GM23338 (cell line): ENCODE measurements at regions not wholly inside any gene's neighbourhood (a gene's known extent, or its start where the extent isn't known, plus 50 kb on each side); places are given as distances from the start of the nearest gene placed in this dataset.

Source experiments
- ATAC-seq: fragments of 200-7000 bp; cut with Tn5 transposase; 3 replicates; pipeline ENCODE4 v1.9.1; 2020
- DNase-seq: peaks from one replicate; pipeline ENCODE4 v3.0.0-alpha.2; 2015; ENCODE audit warnings: low spot score
- H2AFZ ChIP-seq: fragments of 200-600 bp; sonication (generic); 2 replicates; pipeline ENCODE4 v1.8.0; 2016; ENCODE audit warnings: antibody characterized with exemption, mild to moderate bottlenecking, moderate library complexity
- H3F3A ChIP-seq: fragments of 200-600 bp; sonication (generic); replicated peaks from 2 replicates; pipeline ENCODE4 v1.8.0; 2017; ENCODE audit warnings: antibody characterized with exemption, mixed run types, low read depth
- H3K27ac ChIP-seq: fragments of 200-600 bp; sonication (generic); 2 replicates; pipeline ENCODE4 v1.6.1; 2016; ENCODE audit warnings: low read depth
- H3K27me3 ChIP-seq: fragments of 200-600 bp; sonication (generic); 2 replicates; pipeline ENCODE4 v1.8.0; 2016; ENCODE audit warnings: mild to moderate bottlenecking, mixed run types, moderate library complexity; ENCODE audit not compliant: insufficient read depth
- H3K36me3 ChIP-seq: fragments of 200-600 bp; sonication (generic); 2 replicates; pipeline ENCODE4 v1.8.0; 2016; ENCODE audit warnings: mild to moderate bottlenecking; ENCODE audit not compliant: insufficient read depth
- H3K4me1 ChIP-seq: fragments of 200-600 bp; sonication (generic); 2 replicates; pipeline ENCODE4 v1.8.0; 2016; ENCODE audit warnings: mild to moderate bottlenecking, moderate library complexity; ENCODE audit not compliant: insufficient read depth
- H3K4me2 ChIP-seq: fragments of 200-600 bp; sonication (generic); 2 replicates; pipeline ENCODE4 v1.7.1; 2017; ENCODE audit warnings: mixed run types
- H3K4me3 ChIP-seq: fragments of 200-600 bp; sonication (generic); 2 replicates; pipeline ENCODE4 v1.6.1; 2016; ENCODE audit warnings: mixed run types
- H3K79me2 ChIP-seq: fragments of 200-600 bp; sonication (generic); replicated peaks from 2 replicates; pipeline ENCODE4 v1.8.0; 2017; ENCODE audit warnings: mild to moderate bottlenecking; ENCODE audit not compliant: insufficient read depth
- H3K9me2 ChIP-seq: fragments of 200-600 bp; sonication (generic); 2 replicates; pipeline ENCODE4 v1.8.0; 2017; ENCODE audit not compliant: insufficient read depth
- H4K20me1 ChIP-seq: fragments of 200-600 bp; sonication (generic); replicated peaks from 2 replicates; pipeline ENCODE4 v1.8.0; 2017; ENCODE audit warnings: mild to moderate bottlenecking; ENCODE audit not compliant: insufficient read depth
- H3K27ac Mint-ChIP-seq: 2 replicates; pipeline ENCODE4 v1.8.0; 2020; ENCODE audit warnings: inconsistent platforms, mild to moderate bottlenecking, moderate library complexity, mixed read lengths
- H3K27me3 Mint-ChIP-seq: 3 replicates; pipeline ENCODE4 v1.8.0; 2022; ENCODE audit warnings: low read depth, mild to moderate bottlenecking, moderate library complexity, mixed read lengths, inconsistent platforms; ENCODE audit not compliant: insufficient read depth, poor library complexity
- H3K36me3 Mint-ChIP-seq: 3 replicates; pipeline ENCODE4 v1.8.0; 2021; ENCODE audit warnings: low read depth, mild to moderate bottlenecking, inconsistent platforms, moderate library complexity, mixed read lengths
- H3K4me1 Mint-ChIP-seq: 3 replicates; pipeline ENCODE4 v1.8.0; 2020; ENCODE audit warnings: mild to moderate bottlenecking, inconsistent platforms, mixed read lengths
- H3K4me3 Mint-ChIP-seq: 3 replicates; pipeline ENCODE4 v1.8.0; 2021; ENCODE audit warnings: moderate library complexity, mild to moderate bottlenecking, inconsistent platforms, mixed read lengths
- H3K9me3 Mint-ChIP-seq: 3 replicates; pipeline ENCODE4 v1.8.0; 2020; ENCODE audit warnings: moderate library complexity, mild to moderate bottlenecking, inconsistent platforms, mixed read lengths
- CREB1 ChIP-seq: fragments of 250-450 bp; sonication (Bioruptor Pico); IDR thresholded peaks from 2 replicates; pipeline ENCODE4 v1.5.0; 2020; ENCODE audit warnings: low read depth, mild to moderate bottlenecking, moderate library complexity
- EZH2 ChIP-seq: fragments of 200-600 bp; sonication (generic); IDR thresholded peaks from one replicate; pipeline ENCODE4 v1.8.0; 2017; ENCODE audit warnings: antibody characterized with exemption, mild to moderate bottlenecking, low read depth; ENCODE audit not compliant: unreplicated experiment
- EZH2phosphoT487 ChIP-seq: fragments of 200-600 bp; sonication (generic); IDR thresholded peaks from one replicate; pipeline ENCODE4 v1.8.1; 2018; ENCODE audit warnings: antibody characterized with exemption; ENCODE audit not compliant: unreplicated experiment
- JUNB ChIP-seq: IDR thresholded peaks from one replicate; pipeline ENCODE4 v1.6.1; 2016; ENCODE audit warnings: antibody characterized with exemption; ENCODE audit not compliant: unreplicated experiment
- NANOG ChIP-seq: IDR thresholded peaks from 2 replicates; pipeline ENCODE4 v1.6.1; 2016; ENCODE audit warnings: antibody characterized with exemption, borderline replicate concordance
- POLR2AphosphoS5 ChIP-seq: IDR thresholded peaks from 2 replicates; pipeline ENCODE4 v1.6.1; 2016; ENCODE audit warnings: antibody characterized with exemption, low read depth
- STAT1 ChIP-seq: IDR thresholded peaks from one replicate; pipeline ENCODE4 v1.6.1; 2016; ENCODE audit warnings: antibody characterized with exemption; ENCODE audit not compliant: unreplicated experiment
- ZNF114 ChIP-seq: fragments of 250-450 bp; sonication (Bioruptor Pico); IDR thresholded peaks from 2 replicates; pipeline ENCODE4 v1.5.0; 2020; ENCODE audit warnings: mild to moderate bottlenecking, moderate library complexity
- ZNF331 ChIP-seq: fragments of 250-450 bp; sonication (Bioruptor Pico); IDR thresholded peaks from 2 replicates; pipeline ENCODE4 v1.5.0; 2020; ENCODE audit warnings: low read depth, mild to moderate bottlenecking, moderate library complexity
- TF ChIP-seq, protein P1 (sequence below): IDR thresholded peaks from one replicate; pipeline ENCODE4 v1.6.1; 2018; ENCODE audit warnings: antibody characterized with exemption; ENCODE audit not compliant: unreplicated experiment
- TF ChIP-seq, protein P2 (sequence below): fragments of 250-450 bp; sonication (Bioruptor Pico); IDR thresholded peaks from 2 replicates; pipeline ENCODE4 v1.5.0; 2020; ENCODE audit warnings: mild to moderate bottlenecking, moderate library complexity
- TF ChIP-seq, protein P3 (sequence below), 2 experiments: fragments of 200-600 bp in 1 of 2; sonication (generic) in 1 of 2; conservative IDR thresholded peaks; 2 replicates each; pipeline versions ENCODE4 v1.5.1 to v1.6.1; 2016 to 2017; ENCODE audit warnings: antibody characterized with exemption in 2 of 2, low read depth in 2 of 2, mild to moderate bottlenecking in 2 of 2, moderate library complexity in 1 of 2
- TF ChIP-seq, protein P4 (sequence below): IDR thresholded peaks from 2 replicates; pipeline ENCODE4 v1.6.1; 2016; ENCODE audit warnings: antibody characterized with exemption

DNA sequence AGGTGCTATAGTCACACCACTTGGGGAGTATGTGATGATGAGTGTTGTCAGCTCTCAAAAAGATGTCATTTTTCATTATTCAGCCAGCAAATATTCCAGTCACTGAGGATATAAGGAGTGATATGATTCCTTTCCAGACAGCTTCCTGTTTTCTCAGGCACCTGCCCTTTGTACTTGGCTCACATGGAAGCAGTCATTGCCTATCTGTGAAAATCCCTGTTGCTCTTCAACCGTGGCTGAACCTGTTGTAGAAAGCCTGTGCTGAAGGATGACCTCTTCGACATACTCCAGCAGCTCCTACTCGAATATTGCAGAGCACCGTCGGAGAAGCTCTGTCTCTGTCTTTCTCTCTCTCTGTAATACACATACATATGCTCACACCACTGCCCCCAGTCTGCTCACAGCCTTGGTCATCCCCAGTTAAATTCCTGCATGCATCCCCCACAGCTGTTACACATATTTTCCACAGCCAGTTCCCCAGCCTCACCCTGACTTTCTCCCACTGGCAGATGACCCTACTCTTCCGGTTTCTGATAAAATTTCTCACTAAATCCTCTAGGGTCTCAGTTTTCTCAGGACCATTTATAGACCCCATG is 204.2 kb upstream of the ARGLU1 start:
- no peaks in the 10 kb centered on the region for H4K20me1 ChIP-seq
- H3K4me1 ChIP-seq, result 0 out of 2 replicates have a peak, but pooled peaks cover 4% of the 10 kb centered on the region
- H3K4me2 ChIP-seq, result no peak overlapping the region
- no peak overlapping the region for H2AFZ ChIP-seq
- no peak overlapping the region for H3K4me3 ChIP-seq
- H3K27me3 Mint-ChIP-seq, result no peaks in the 10 kb centered on the region
- ATAC-seq (no peak), DNase-seq (no peak)
- peaks cover 20% of the 10 kb centered on the region for H3K9me3 Mint-ChIP-seq
- H3K9me2 ChIP-seq, result peaks cover 19% of the 10 kb centered on the region
- TF ChIP-seq, protein P1, sequence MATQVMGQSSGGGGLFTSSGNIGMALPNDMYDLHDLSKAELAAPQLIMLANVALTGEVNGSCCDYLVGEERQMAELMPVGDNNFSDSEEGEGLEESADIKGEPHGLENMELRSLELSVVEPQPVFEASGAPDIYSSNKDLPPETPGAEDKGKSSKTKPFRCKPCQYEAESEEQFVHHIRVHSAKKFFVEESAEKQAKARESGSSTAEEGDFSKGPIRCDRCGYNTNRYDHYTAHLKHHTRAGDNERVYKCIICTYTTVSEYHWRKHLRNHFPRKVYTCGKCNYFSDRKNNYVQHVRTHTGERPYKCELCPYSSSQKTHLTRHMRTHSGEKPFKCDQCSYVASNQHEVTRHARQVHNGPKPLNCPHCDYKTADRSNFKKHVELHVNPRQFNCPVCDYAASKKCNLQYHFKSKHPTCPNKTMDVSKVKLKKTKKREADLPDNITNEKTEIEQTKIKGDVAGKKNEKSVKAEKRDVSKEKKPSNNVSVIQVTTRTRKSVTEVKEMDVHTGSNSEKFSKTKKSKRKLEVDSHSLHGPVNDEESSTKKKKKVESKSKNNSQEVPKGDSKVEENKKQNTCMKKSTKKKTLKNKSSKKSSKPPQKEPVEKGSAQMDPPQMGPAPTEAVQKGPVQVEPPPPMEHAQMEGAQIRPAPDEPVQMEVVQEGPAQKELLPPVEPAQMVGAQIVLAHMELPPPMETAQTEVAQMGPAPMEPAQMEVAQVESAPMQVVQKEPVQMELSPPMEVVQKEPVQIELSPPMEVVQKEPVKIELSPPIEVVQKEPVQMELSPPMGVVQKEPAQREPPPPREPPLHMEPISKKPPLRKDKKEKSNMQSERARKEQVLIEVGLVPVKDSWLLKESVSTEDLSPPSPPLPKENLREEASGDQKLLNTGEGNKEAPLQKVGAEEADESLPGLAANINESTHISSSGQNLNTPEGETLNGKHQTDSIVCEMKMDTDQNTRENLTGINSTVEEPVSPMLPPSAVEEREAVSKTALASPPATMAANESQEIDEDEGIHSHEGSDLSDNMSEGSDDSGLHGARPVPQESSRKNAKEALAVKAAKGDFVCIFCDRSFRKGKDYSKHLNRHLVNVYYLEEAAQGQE, result no peak
- TF ChIP-seq EZH2 (no peak), ZNF331 (CRISPR knock-in tag) (no peak), CREB1 (no peak), POLR2AphosphoS5 (no peak), NANOG (no peak), EZH2phosphoT487 (no peak), JUNB (no peak), STAT1 (no peak), ZNF114 (CRISPR knock-in tag) (no peak)
- TF ChIP-seq, protein P2, sequence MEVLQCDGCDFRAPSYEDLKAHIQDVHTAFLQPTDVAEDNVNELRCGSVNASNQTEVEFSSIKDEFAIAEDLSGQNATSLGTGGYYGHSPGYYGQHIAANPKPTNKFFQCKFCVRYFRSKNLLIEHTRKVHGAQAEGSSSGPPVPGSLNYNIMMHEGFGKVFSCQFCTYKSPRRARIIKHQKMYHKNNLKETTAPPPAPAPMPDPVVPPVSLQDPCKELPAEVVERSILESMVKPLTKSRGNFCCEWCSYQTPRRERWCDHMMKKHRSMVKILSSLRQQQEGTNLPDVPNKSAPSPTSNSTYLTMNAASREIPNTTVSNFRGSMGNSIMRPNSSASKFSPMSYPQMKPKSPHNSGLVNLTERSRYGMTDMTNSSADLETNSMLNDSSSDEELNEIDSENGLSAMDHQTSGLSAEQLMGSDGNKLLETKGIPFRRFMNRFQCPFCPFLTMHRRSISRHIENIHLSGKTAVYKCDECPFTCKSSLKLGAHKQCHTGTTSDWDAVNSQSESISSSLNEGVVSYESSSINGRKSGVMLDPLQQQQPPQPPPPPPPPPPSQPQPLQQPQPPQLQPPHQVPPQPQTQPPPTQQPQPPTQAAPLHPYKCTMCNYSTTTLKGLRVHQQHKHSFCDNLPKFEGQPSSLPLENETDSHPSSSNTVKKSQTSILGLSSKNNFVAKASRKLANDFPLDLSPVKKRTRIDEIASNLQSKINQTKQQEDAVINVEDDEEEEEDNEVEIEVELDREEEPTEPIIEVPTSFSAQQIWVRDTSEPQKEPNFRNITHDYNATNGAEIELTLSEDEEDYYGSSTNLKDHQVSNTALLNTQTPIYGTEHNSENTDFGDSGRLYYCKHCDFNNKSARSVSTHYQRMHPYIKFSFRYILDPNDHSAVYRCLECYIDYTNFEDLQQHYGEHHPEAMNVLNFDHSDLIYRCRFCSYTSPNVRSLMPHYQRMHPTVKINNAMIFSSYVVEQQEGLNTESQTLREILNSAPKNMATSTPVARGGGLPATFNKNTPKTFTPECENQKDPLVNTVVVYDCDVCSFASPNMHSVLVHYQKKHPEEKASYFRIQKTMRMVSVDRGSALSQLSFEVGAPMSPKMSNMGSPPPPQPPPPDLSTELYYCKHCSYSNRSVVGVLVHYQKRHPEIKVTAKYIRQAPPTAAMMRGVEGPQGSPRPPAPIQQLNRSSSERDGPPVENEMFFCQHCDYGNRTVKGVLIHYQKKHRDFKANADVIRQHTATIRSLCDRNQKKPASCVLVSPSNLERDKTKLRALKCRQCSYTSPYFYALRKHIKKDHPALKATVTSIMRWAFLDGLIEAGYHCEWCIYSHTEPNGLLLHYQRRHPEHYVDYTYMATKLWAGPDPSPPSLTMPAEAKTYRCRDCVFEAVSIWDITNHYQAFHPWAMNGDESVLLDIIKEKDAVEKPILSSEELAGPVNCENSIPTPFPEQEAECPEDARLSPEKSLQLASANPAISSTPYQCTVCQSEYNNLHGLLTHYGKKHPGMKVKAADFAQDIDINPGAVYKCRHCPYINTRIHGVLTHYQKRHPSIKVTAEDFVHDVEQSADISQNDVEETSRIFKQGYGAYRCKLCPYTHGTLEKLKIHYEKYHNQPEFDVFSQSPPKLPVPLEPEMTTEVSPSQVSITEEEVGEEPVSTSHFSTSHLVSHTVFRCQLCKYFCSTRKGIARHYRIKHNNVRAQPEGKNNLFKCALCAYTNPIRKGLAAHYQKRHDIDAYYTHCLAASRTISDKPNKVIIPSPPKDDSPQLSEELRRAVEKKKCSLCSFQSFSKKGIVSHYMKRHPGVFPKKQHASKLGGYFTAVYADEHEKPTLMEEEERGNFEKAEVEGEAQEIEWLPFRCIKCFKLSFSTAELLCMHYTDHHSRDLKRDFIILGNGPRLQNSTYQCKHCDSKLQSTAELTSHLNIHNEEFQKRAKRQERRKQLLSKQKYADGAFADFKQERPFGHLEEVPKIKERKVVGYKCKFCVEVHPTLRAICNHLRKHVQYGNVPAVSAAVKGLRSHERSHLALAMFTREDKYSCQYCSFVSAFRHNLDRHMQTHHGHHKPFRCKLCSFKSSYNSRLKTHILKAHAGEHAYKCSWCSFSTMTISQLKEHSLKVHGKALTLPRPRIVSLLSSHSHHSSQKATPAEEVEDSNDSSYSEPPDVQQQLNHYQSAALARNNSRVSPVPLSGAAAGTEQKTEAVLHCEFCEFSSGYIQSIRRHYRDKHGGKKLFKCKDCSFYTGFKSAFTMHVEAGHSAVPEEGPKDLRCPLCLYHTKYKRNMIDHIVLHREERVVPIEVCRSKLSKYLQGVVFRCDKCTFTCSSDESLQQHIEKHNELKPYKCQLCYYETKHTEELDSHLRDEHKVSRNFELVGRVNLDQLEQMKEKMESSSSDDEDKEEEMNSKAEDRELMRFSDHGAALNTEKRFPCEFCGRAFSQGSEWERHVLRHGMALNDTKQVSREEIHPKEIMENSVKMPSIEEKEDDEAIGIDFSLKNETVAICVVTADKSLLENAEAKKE, result no peak
- TF ChIP-seq, protein P3, sequence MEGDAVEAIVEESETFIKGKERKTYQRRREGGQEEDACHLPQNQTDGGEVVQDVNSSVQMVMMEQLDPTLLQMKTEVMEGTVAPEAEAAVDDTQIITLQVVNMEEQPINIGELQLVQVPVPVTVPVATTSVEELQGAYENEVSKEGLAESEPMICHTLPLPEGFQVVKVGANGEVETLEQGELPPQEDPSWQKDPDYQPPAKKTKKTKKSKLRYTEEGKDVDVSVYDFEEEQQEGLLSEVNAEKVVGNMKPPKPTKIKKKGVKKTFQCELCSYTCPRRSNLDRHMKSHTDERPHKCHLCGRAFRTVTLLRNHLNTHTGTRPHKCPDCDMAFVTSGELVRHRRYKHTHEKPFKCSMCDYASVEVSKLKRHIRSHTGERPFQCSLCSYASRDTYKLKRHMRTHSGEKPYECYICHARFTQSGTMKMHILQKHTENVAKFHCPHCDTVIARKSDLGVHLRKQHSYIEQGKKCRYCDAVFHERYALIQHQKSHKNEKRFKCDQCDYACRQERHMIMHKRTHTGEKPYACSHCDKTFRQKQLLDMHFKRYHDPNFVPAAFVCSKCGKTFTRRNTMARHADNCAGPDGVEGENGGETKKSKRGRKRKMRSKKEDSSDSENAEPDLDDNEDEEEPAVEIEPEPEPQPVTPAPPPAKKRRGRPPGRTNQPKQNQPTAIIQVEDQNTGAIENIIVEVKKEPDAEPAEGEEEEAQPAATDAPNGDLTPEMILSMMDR (conservative IDR thresholded peaks at IDR 0.05; ENCODE audit: low read depth in 2 of 2), result no peak
- TF ChIP-seq, protein P4, sequence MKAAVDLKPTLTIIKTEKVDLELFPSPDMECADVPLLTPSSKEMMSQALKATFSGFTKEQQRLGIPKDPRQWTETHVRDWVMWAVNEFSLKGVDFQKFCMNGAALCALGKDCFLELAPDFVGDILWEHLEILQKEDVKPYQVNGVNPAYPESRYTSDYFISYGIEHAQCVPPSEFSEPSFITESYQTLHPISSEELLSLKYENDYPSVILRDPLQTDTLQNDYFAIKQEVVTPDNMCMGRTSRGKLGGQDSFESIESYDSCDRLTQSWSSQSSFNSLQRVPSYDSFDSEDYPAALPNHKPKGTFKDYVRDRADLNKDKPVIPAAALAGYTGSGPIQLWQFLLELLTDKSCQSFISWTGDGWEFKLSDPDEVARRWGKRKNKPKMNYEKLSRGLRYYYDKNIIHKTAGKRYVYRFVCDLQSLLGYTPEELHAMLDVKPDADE, result no peak
- H3K27me3 ChIP-seq, result no peaks in the 10 kb centered on the region
- H3K36me3 Mint-ChIP-seq, result peaks cover 13% of the 10 kb centered on the region; the same call in 2 of the 3 replicates
- H3F3A ChIP-seq, result no peaks in the 10 kb centered on the region
- no peak overlapping the region for H3K27ac ChIP-seq
- H3K4me3 Mint-ChIP-seq, result no peak overlapping the region
- H3K79me2 ChIP-seq, result no peaks in the 10 kb centered on the region
- peaks cover 3% of the 10 kb centered on the region; the same call in 1 of the 2 replicates for H3K36me3 ChIP-seq
- no peaks in the 10 kb centered on the region for H3K4me1 Mint-ChIP-seq
- no peak overlapping the region for H3K27ac Mint-ChIP-seq
